Natural killer cell (primary cell): ENCODE measurements at regions not wholly inside any gene's neighbourhood (a gene's known extent, or its start where the extent isn't known, plus 50 kb on each side); places are given as distances from the start of the nearest gene placed in this dataset.

Experiments used
- ATAC-seq, 3 donors: fragments of 150-1000 bp in 2 of 3; fragments of 200-7000 bp in 1 of 3; cut with Tn5 transposase; 1 replicate in 1 of 3; 2 replicates in 2 of 3; pipeline ENCODE4 v1.10.0; 2021; ENCODE audit warnings: mild to moderate bottlenecking in 2 of 3, moderate library complexity in 2 of 3
- DNase-seq, 2 donors: peaks; one replicate each; pipeline versions ENCODE4 v3.0.0 to v3.0.0-alpha.2; 2013 to 2021; ENCODE audit warnings: mixed read lengths in 1 of 2
- H3K27ac ChIP-seq: one replicate; pipeline ENCODE4 v1.5.1; 2013; ENCODE audit warnings: mild to moderate bottlenecking, low read length
- H3K27me3 ChIP-seq: one replicate; pipeline ENCODE4 v1.6.1; 2013; ENCODE audit warnings: low read length; ENCODE audit not compliant: control insufficient read depth, insufficient read depth
- H3K36me3 ChIP-seq: one replicate; pipeline ENCODE4 v1.6.1; 2013; ENCODE audit warnings: low read length; ENCODE audit not compliant: control insufficient read depth, insufficient read depth
- H3K4me1 ChIP-seq: one replicate; pipeline ENCODE4 v1.6.1; 2013; ENCODE audit warnings: low read length; ENCODE audit not compliant: control insufficient read depth, insufficient read depth
- H3K4me3 ChIP-seq: one replicate; pipeline ENCODE4 v1.5.1; 2013; ENCODE audit warnings: low read length
- H3K9me3 ChIP-seq: one replicate; pipeline ENCODE4 v1.6.1; 2013; ENCODE audit warnings: low read length; ENCODE audit not compliant: control insufficient read depth, insufficient read depth
- H3K27ac Mint-ChIP-seq, 2 donors: one replicate each; pipeline ENCODE4 v1.8.0; 2022; ENCODE audit warnings: mild to moderate bottlenecking in 2 of 2, mixed read lengths in 2 of 2, moderate library complexity in 1 of 2
- H3K27me3 Mint-ChIP-seq, 2 donors: one replicate each; pipeline ENCODE4 v1.8.0; 2022; ENCODE audit warnings: low read depth in 2 of 2, mixed read lengths in 2 of 2
- H3K36me3 Mint-ChIP-seq: one replicate; pipeline ENCODE4 v1.8.0; 2022; ENCODE audit warnings: mixed read lengths
- H3K4me1 Mint-ChIP-seq, 2 donors: one replicate each; pipeline ENCODE4 v1.8.0; 2022; ENCODE audit warnings: mixed read lengths in 2 of 2
- H3K4me3 Mint-ChIP-seq: one replicate; pipeline ENCODE4 v1.8.0; 2022; ENCODE audit warnings: mild to moderate bottlenecking, moderate library complexity, mixed read lengths
- H3K9me3 Mint-ChIP-seq, 2 donors: one replicate each; pipeline ENCODE4 v1.8.0; 2022; ENCODE audit warnings: mixed read lengths in 2 of 2
- WGBS: methylation state at CpG from one replicate; pipeline ENCODE4 v1.1.7; 2013; ENCODE audit warnings: missing lambda C conversion rate; ENCODE audit not compliant: insufficient coverage; 5-methylcytosine and 5-hydroxymethylcytosine counted together
- intact Hi-C: fragments of 100-400 bp; cut with micrococcal nuclease; formaldehyde crosslinking; loops from one replicate; pipeline ENCODE4 v1.14.2; 2022
- TF ChIP-seq, protein P1 (sequence below): fragments of 200-600 bp; IDR thresholded peaks from one replicate; pipeline ENCODE4 v1.8.0; 2022; ENCODE audit warnings: antibody characterized with exemption

DNA sequence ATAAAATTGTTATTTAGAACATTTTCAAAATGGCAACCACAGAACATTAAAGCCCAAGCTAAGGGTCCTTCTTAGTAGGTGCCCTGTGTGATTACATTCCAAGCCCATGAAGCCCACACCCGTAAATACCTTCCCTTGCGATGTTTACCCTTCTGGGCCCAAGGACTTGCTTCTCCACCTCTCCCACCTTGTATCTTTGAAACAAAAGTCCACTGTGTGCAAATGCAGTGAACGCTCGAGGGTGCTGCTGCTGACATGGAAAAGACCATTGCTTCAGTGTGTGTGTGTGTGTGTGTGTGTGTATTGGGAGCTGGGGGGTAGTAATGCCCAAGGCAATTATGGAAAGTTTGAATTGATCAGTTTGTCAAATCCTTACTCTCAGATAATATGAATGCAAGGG, 298.1 kb downstream of the TGFB2 start:
- H3K4me3 Mint-ChIP-seq = no peak overlapping the region
- 100% methylated on average over 2 of the region's 4 CpGs for WGBS
- peaks cover 7 to 10% of the 10 kb centered on the region in 2 donors for H3K9me3 Mint-ChIP-seq
- TF ChIP-seq, protein P1, sequence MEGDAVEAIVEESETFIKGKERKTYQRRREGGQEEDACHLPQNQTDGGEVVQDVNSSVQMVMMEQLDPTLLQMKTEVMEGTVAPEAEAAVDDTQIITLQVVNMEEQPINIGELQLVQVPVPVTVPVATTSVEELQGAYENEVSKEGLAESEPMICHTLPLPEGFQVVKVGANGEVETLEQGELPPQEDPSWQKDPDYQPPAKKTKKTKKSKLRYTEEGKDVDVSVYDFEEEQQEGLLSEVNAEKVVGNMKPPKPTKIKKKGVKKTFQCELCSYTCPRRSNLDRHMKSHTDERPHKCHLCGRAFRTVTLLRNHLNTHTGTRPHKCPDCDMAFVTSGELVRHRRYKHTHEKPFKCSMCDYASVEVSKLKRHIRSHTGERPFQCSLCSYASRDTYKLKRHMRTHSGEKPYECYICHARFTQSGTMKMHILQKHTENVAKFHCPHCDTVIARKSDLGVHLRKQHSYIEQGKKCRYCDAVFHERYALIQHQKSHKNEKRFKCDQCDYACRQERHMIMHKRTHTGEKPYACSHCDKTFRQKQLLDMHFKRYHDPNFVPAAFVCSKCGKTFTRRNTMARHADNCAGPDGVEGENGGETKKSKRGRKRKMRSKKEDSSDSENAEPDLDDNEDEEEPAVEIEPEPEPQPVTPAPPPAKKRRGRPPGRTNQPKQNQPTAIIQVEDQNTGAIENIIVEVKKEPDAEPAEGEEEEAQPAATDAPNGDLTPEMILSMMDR = no peak
- no peak for ATAC-seq
- no peak overlapping the region for H3K27ac Mint-ChIP-seq
- Histone ChIP-seq H3K27ac (no peak overlapping the region), H3K9me3 (peaks cover 7% of the 10 kb centered on the region), H3K36me3 (no peaks in the 10 kb centered on the region), H3K4me3 (no peak overlapping the region), H3K27me3 (no peaks in the 10 kb centered on the region), H3K4me1 (no peaks in the 10 kb centered on the region)
- H3K4me1 Mint-ChIP-seq = no peaks in the 10 kb centered on the region
- intact Hi-C loops = no loop called here
- no peak for DNase-seq
- H3K27me3 Mint-ChIP-seq = no peaks in the 10 kb centered on the region
- no peaks in the 10 kb centered on the region for H3K36me3 Mint-ChIP-seq

DNA sequence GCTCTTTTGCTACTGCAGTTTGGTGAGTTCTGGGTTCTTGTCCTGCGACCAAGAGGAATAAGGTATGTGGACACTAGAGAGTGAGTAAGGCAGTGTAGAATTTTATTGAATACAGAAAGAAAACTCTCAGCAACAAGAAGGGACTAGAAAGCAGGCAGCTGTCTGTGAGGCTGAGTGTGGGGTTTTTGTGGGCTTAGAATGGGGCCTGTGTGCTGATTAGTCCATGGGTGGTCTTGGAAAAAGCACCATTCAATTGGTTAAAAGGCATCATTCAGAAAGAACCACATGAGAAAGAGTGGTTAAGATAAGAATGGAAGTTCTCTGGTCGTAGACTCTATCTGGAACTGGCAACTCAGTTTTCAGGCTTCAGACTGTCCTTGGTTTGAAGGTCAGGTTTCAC, 298.8 kb downstream of the TGFB2 start:
- Histone ChIP-seq H3K27me3 (no peaks in the 10 kb centered on the region), H3K27ac (no peak overlapping the region), H3K4me3 (no peak overlapping the region), H3K4me1 (no peaks in the 10 kb centered on the region), H3K36me3 (no peaks in the 10 kb centered on the region), H3K9me3 (peaks cover 7% of the 10 kb centered on the region)
- Mint-ChIP-seq H3K4me3 (no peak overlapping the region), H3K27me3 (no peaks in the 10 kb centered on the region), H3K36me3 (no peaks in the 10 kb centered on the region), H3K9me3 (peaks cover 7% of the 10 kb centered on the region in 2 donors), H3K27ac (no peak overlapping the region), H3K4me1 (no peaks in the 10 kb centered on the region)
- 75% methylated on average over 2 of the region's 2 CpGs for WGBS
- DNase-seq = no peak
- no peak for ATAC-seq
- TF ChIP-seq, protein P1 = no peak
- intact Hi-C loops = no loop called here

DNA sequence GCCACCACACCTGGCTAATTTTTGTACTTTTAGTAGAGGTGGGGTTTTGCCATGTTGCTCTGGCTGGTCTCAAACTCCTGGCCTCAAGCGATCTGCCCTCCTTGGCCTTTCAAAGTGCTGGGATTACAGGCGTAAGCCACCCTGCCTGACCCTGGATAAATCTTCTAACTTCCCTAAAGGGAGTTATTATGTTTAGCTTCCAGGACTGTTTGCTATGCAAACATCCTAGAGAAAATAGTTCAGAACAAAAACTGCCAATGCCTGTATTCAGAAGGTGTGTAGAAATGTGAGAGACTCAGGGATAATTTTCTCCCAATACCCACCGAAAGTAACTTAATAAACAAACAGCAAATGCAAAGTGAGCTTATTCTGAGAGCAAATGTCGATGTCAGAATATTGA, 301.2 kb downstream of the TGFB2 start:
- no peak for ATAC-seq
- Mint-ChIP-seq H3K27ac (no peak overlapping the region), H3K4me1 (no peaks in the 10 kb centered on the region), H3K27me3 (no peaks in the 10 kb centered on the region), H3K36me3 (no peaks in the 10 kb centered on the region), H3K4me3 (no peak overlapping the region), H3K9me3 (peaks cover 8 to 10% of the 10 kb centered on the region in 2 donors)
- H3K9me3 ChIP-seq = peaks cover 7% of the 10 kb centered on the region
- no peaks in the 10 kb centered on the region for H3K36me3 ChIP-seq
- H3K27me3 ChIP-seq = no peaks in the 10 kb centered on the region
- H3K4me1 ChIP-seq = no peaks in the 10 kb centered on the region
- intact Hi-C loops = no loop called here
- TF ChIP-seq, protein P1 = no peak
- no peak overlapping the region for H3K4me3 ChIP-seq
- 93% methylated on average over 3 of the region's 4 CpGs for WGBS
- no peak overlapping the region for H3K27ac ChIP-seq
- no peak for DNase-seq

DNA sequence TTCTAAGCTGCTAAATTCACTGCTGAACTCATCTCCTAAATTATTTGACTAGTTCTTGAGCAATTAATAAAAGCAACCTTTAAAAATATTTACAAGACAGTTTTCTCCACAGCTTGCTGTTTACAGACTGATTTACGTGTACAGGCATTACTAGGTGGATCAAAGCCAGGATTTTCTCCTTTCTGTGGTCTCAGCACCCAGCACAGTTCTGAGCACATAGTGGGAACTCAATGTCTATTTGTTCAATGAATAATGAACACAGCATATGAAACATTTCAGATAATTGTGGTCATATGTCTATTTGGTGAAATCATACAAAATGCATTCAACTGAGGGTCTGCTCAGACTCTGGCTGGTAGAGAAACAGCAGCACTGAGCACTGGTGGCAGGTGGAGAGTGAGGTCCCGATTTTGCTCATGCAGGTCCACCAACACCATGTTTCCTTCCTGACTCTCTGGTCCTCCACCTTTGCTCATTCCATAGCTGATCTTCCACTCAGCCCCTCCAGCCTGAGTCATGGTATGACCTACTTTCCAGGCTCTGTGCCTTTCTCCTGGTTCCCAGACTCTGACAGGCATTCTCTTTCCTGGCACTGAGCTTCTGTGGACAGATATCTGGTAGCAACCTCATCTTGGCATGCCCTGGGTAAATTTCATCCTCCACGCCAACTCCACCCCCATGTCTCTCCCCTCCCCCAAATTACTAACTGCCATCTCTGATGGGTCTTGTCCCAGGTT, 311.3 kb downstream of the TGFB2 start:
- no peaks in the 10 kb centered on the region for H3K4me1 Mint-ChIP-seq
- no peak overlapping the region for H3K4me3 ChIP-seq
- no peak for DNase-seq
- no peaks in the 10 kb centered on the region for H3K36me3 Mint-ChIP-seq
- no peaks in the 10 kb centered on the region for H3K36me3 ChIP-seq
- no peaks in the 10 kb centered on the region for H3K4me1 ChIP-seq
- intact Hi-C loops = no loop called here
- H3K27me3 ChIP-seq = no peaks in the 10 kb centered on the region
- no peak overlapping the region for H3K27ac Mint-ChIP-seq
- no peak for ATAC-seq
- H3K4me3 Mint-ChIP-seq = no peak overlapping the region
- peaks cover 8% of the 10 kb centered on the region for H3K9me3 ChIP-seq
- no peaks in the 10 kb centered on the region for H3K27me3 Mint-ChIP-seq
- no peak overlapping the region for H3K27ac ChIP-seq
- WGBS = 78% methylated on average over 3 of the region's 3 CpGs
- peaks cover 11 to 12% of the 10 kb centered on the region in 2 donors for H3K9me3 Mint-ChIP-seq
- TF ChIP-seq, protein P1 = no peak
